ENCODE measurements at regions not wholly inside any gene's neighbourhood (a gene's known extent, or its start where the extent isn't known, plus 50 kb on each side); places are given as distances from the start of the nearest gene placed in this dataset.

- no peak for TF ChIP-seq CTCF (conservative IDR thresholded peaks at IDR 0.05; ENCODE audit: low read length)
- TF ChIP-seq EZH2phosphoT487 (IDR thresholded peaks at IDR 0.05; ENCODE audit: borderline replicate concordance): no peak
Measured at GRCh38 chr1:118504221-118504644, 319.2 kb upstream of the SPAG17 start.

Measured in Loucy (cell line).